Small intestine (tissue), 7 donors: ENCODE measurements at regions not wholly inside any gene's neighbourhood (a gene's known extent, or its start where the extent isn't known, plus 50 kb on each side); places are given as distances from the start of the nearest gene placed in this dataset.
"Not testable (repeated sequence)": the region's sequence is repeated elsewhere in the genome, so short reads cannot be mapped to it uniquely, and the experiment has no call there.

Experiments used
- DNase-seq, 2 donors: peaks; one replicate each; pipeline versions ENCODE4 v3.0.0 to v3.0.0-alpha.2; 2013
- FAIRE-seq: peaks from 2 replicates; lab custom pipeline; 2012; peaks lifted over from hg19 to GRCh38; lab: Jason Lieb, UNC
- H3K27ac ChIP-seq, 3 donors: one replicate each; pipeline ENCODE4 v1.5.1; 2013; ENCODE audit warnings: low read length in 2 of 3, mild to moderate bottlenecking in 2 of 3, control low read depth in 1 of 3, inconsistent platforms in 1 of 3, low read depth in 1 of 3, moderate library complexity in 1 of 3
- H3K27me3 ChIP-seq, 3 donors: one replicate each; pipeline ENCODE4 v1.6.1; 2013; ENCODE audit warnings: low read length in 3 of 3, inconsistent platforms in 1 of 3; ENCODE audit not compliant: control insufficient read depth in 3 of 3, insufficient read depth in 3 of 3
- H3K36me3 ChIP-seq, 3 donors: one replicate each; pipeline ENCODE4 v1.6.1; 2013; ENCODE audit warnings: low read length in 3 of 3, inconsistent platforms in 1 of 3, low read depth in 1 of 3, mild to moderate bottlenecking in 1 of 3, moderate library complexity in 1 of 3; ENCODE audit not compliant: control insufficient read depth in 3 of 3, insufficient read depth in 2 of 3
- H3K4me1 ChIP-seq, 3 donors: one replicate each; pipeline ENCODE4 v1.6.1; 2013; ENCODE audit warnings: low read length in 2 of 3, inconsistent platforms in 1 of 3, low read depth in 1 of 3, mild to moderate bottlenecking in 1 of 3, moderate library complexity in 1 of 3; ENCODE audit not compliant: control insufficient read depth in 3 of 3, insufficient read depth in 2 of 3
- H3K4me3 ChIP-seq, 3 donors: one replicate each; pipeline ENCODE4 v1.5.1; 2013; ENCODE audit warnings: low read length in 3 of 3, control low read depth in 1 of 3, inconsistent platforms in 1 of 3, low read depth in 1 of 3, mild to moderate bottlenecking in 1 of 3, moderate library complexity in 1 of 3
- H3K9me3 ChIP-seq, 2 donors: one replicate each; pipeline ENCODE4 v1.6.1; 2013; ENCODE audit warnings: low read depth in 1 of 2, low read length in 1 of 2; ENCODE audit not compliant: control insufficient read depth in 2 of 2, insufficient read depth in 1 of 2
- WGBS, 3 donors: extraction: QIAGEN DNeasy Blood & Tissue Kit; methylation state at CpG; one replicate each; pipeline ENCODE4 v1.1.7; 2013; 5-methylcytosine and 5-hydroxymethylcytosine counted together
- donor health status: healthy with polysubstance abuse.
- donor health status: control.
- donor health status: control.
- donor health status: Bipolar disorder and iron deficiency.
- donor health status: healthy.

DNA sequence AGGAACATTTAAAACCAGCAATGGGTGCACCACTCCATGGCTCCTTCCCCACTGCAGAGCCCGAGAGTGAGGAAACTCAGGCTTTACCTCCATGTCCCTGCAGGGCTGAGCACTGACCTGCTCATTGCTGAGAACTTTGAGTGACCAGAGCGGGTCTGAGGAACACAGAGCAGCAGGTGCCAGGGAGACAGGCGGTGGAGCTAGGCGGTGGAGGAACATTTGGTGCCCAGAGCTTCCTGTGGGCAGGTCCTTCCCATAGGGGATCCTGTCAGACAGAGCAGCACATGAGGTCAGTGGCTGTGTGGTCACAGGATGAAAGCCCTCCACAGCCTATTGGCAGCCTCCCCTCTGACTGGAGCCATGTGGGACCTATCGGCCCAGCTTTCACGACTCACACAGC, 538.5 kb downstream of the RPIA start:
- H3K4me1 ChIP-seq, H3K27ac ChIP-seq, FAIRE-seq, H3K4me3 ChIP-seq, H3K9me3 ChIP-seq, DNase-seq, H3K27me3 ChIP-seq, H3K36me3 ChIP-seq: not testable (repeated sequence)
- WGBS, 3 donors, result 77 to 95% (median 93%) methylated on average over 4 to 5 of the region's 6 CpGs

DNA sequence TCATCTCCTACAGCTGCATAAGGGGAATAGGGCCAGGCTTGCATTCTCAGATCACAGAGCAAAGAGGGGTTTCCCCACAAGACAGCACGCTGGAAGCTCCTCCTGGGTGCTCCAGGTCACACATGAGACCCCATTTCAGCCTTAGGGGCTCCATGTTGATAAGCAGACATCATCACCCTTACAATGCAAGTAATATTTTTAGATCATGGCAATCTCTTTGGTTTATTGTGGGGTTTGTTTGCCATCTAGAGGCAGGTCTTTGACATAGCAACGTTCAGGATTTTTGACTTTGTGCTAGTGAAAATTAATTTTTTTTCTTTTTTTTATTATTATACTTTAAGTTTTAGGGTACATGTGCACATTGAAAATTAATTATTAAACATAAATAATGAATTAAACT, 539.8 kb downstream of the RPIA start:
- not testable (repeated sequence) for H3K36me3 ChIP-seq, H3K27ac ChIP-seq, H3K4me1 ChIP-seq, H3K9me3 ChIP-seq, H3K27me3 ChIP-seq, DNase-seq, H3K4me3 ChIP-seq
- peak; percentile 88 for FAIRE-seq
- 0% methylated on average over 1 of the region's 2 CpGs for WGBS, 3 donors

DNA sequence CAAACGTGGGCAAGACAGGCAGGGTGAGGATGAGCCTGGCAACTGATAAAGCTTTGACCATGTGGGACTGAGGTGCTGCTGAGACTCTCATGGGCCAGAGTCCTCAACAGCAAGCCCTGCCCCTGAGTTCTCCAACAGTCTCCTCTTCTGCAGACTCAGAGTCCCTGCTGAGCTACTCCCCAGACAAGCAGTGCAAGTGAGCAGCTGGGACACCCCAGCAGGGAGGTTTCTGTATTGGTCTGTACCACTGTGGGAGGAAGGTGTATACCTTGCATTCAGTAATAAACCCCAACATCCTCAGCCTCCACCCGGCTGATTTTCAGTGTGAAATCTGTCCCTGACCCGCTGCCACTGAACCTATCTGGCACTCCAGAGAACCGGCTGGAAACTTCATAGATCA, 542.5 kb downstream of the RPIA start:
- not testable (repeated sequence) for DNase-seq, H3K27me3 ChIP-seq, H3K9me3 ChIP-seq, H3K4me1 ChIP-seq, H3K36me3 ChIP-seq, H3K27ac ChIP-seq, FAIRE-seq, H3K4me3 ChIP-seq
- WGBS, 3 donors, result 66 to 79% (median 70%) methylated on average over 3 of the region's 4 CpGs

DNA sequence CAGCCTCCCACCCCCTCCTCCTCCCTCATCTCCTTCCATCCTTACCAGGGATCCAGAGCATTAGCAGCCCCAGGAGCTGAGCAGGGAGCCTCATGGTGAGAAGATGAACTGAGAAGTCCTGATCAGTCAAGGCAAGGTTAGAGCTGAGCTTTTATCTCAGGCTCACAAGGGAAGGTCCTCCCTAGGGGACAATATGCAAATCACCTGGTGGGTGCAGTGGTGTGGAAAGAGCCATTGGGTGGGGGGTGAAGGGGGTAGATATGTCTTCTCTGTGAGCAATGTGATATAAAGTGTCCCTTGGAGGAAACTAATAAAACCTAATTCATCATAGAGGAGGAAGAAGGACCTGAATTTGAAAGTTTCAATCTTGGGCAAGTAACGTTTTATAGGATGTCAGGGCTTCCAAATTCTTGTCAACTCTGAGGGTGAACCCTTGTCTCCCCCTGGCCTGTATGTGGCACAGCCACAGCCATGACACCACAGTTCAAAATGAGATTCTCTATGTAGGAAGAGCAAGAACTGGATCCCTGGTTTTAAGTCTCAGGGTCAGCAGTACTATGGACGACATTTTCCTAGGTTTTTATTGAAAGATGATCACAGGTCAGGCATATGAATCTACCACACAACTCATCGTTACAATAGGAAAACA, 543.5 kb downstream of the RPIA start:
- H3K36me3 ChIP-seq, H3K4me1 ChIP-seq, H3K27ac ChIP-seq, DNase-seq, H3K4me3 ChIP-seq, H3K9me3 ChIP-seq, FAIRE-seq, H3K27me3 ChIP-seq: not testable (repeated sequence)
- WGBS, 3 donors, result 43 to 62% (median 50%) methylated on average over 1 of the region's 3 CpGs

DNA sequence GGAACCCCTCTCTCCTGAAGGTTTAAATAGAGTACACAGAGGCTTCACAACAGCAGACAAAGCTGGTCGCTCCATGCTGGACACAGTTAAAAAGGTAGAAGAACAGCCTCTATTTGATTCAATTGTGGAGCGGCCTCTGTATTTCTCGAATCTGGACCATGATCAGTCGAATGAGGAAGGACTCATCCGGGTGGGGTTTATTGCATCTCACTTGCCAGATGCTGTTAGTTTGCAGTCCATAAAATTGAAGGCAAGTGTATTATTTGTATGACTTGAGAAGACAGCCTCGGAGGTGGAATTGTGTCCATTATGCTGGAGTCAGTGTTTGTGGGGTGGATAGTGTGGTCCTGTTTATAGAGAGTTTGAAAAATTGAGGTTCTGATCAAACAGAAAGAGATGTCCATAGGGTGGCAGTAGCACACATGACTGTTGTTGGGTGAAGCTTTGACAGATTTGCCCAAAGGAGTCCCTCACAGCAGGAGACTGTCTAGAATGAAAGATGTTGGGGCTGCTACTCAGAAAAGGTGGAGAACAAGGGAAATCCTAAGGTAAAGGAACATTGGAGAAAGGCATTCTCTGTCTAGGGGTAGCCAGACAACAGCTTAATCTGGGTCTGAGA, 545.5 kb downstream of the RPIA start:
- H3K27ac ChIP-seq, FAIRE-seq, DNase-seq, H3K4me1 ChIP-seq, H3K36me3 ChIP-seq, H3K27me3 ChIP-seq, H3K4me3 ChIP-seq, H3K9me3 ChIP-seq: not testable (repeated sequence)
- no CpG with 5 or more reads among the region's 6 CpGs for WGBS, 3 donors

DNA sequence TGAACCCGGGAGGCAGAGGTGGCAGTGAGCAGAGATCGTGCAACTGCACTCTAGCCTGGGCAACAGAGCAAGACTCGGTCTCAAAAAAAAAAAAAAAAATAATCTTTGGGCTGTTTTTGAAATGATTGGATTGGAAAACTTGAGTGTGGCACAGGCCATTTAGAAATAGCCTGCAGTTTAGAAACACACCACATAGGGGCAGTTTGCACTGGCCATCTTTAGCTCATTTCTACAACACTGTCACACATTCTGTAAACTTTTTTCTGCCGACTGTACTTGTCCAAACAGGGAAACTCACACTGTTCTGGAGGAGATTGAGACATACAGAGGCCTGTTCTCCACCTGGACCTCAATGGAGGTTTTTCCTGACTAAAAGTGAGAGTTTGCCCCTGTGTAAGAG, 546.3 kb downstream of the RPIA start:
- H3K36me3 ChIP-seq, DNase-seq, H3K4me1 ChIP-seq, H3K9me3 ChIP-seq, H3K27ac ChIP-seq, H3K27me3 ChIP-seq, H3K4me3 ChIP-seq, FAIRE-seq: not testable (repeated sequence)
- 78% methylated on average over 2 of the region's 4 CpGs; no CpG with 5 or more reads in 2 of the 3 donors for WGBS, 3 donors

DNA sequence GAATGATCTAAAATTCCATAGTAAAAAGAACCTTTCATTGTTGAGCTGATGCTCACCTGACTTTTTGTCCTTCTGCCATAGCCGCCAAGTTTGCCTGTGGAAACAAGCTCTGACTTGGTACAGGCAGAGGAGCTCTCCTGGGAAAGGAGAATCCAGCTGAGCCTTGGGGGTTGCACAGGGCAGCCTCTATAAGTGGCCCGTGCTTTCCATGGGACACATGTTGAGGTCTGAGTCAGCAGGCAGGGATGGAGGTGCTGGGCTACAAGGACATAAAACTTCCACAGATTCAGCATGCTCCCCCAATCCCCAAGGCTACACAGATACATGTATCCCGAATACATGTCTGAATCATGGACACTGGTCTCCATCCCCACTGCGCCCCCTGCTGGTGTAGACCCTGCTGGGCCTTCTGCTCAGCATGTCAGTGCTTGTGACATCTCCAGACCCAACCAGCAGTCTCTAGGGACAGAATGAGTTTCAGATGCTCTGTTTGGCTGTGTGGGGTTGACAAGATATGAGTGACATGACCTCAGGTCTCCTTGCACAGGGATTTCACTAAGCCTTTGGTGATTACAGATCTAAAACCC, 551.7 kb downstream of the RPIA start:
- H3K4me3 ChIP-seq, H3K27ac ChIP-seq, H3K9me3 ChIP-seq, H3K27me3 ChIP-seq, DNase-seq, H3K36me3 ChIP-seq, H3K4me1 ChIP-seq, FAIRE-seq: not testable (repeated sequence)
- 35 to 49% (median 48%) methylated on average over 3 to 4 of the region's 4 CpGs for WGBS, 3 donors

DNA sequence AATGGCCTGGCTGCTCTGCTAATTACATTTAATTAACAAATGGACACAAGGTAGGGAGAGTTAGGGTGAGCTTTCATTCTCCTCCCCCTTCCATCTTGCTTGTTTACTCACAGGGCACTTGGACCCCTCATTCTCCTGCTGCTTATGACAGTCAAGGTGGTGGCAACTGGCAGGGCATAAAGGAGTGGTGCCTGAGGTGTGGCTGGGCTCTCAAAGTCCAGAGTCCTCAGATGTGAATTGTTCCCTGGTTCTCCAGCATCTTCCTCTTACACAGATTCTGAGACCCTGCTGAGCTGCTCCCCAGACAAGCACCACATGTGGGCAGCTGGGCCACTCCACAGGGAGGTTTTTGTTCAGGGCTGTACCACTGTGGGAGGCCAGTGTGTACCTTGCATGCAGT, 552.9 kb downstream of the RPIA start:
- H3K36me3 ChIP-seq, H3K27ac ChIP-seq, H3K4me1 ChIP-seq, H3K27me3 ChIP-seq, H3K9me3 ChIP-seq, FAIRE-seq, H3K4me3 ChIP-seq: not testable (repeated sequence)
- peak in 1 of 2 donors; percentile 52 for DNase-seq
